CD14-positive monocyte (primary cell): ENCODE measurements at regions not wholly inside any gene's neighbourhood (a gene's known extent, or its start where the extent isn't known, plus 50 kb on each side); places are given as distances from the start of the nearest gene placed in this dataset.

Source experiments
- DNase-seq, 3 donors: peaks; one replicate each; pipeline ENCODE4 v3.0.0-alpha.2; 2011 to 2022
- H2AFZ ChIP-seq: 2 replicates; pipeline ENCODE4 v1.6.0; 2012; ENCODE audit warnings: mild to moderate bottlenecking, low read depth, low read length, inconsistent platforms; ENCODE audit not compliant: insufficient read depth, poor library complexity, severe bottlenecking
- H3K27ac ChIP-seq, 2 donors: 1 replicate in 1 of 2; 2 replicates in 1 of 2; pipeline ENCODE4 v1.5.1; 2012 to 2013; ENCODE audit warnings: low read length in 2 of 2, control low read depth in 1 of 2, inconsistent platforms in 1 of 2, low read depth in 1 of 2, mild to moderate bottlenecking in 1 of 2
- H3K27me3 ChIP-seq, 2 donors: one replicate each; pipeline versions ENCODE4 v1.6.0 to v1.6.1; 2011 to 2013; ENCODE audit warnings: low read length in 2 of 2; ENCODE audit not compliant: control insufficient read depth in 2 of 2, insufficient read depth in 2 of 2
- H3K36me3 ChIP-seq, 2 donors: replicated peaks in 1 of 2; 1 replicate in 1 of 2; 2 replicates in 1 of 2; pipeline versions ENCODE4 v1.5.1 to v1.6.1; 2012 to 2013; ENCODE audit warnings: low read length in 2 of 2, control low read depth in 1 of 2, inconsistent platforms in 1 of 2, mild to moderate bottlenecking in 1 of 2; ENCODE audit not compliant: insufficient read depth in 2 of 2, control insufficient read depth in 1 of 2
- H3K4me1 ChIP-seq, 2 donors: 1 replicate in 1 of 2; 2 replicates in 1 of 2; pipeline versions ENCODE4 v1.5.1 to v1.6.1; 2012 to 2013; ENCODE audit warnings: low read length in 2 of 2, control low read depth in 1 of 2, inconsistent platforms in 1 of 2, mild to moderate bottlenecking in 1 of 2, moderate library complexity in 1 of 2; ENCODE audit not compliant: insufficient read depth in 2 of 2, control insufficient read depth in 1 of 2
- H3K4me2 ChIP-seq: replicated peaks from 2 replicates; pipeline ENCODE3; 2012; ENCODE audit warnings: low read length, moderate library complexity, mild to moderate bottlenecking; ENCODE audit not compliant: poor library complexity, severe bottlenecking; ENCODE audit errors: extremely low read depth
- H3K4me3 ChIP-seq, 3 experiments: fragments of 200-600 bp in 1 of 3; sonication (generic) in 1 of 3; replicated peaks in 1 of 3; 1 replicate in 2 of 3; 2 replicates in 1 of 3; pipeline ENCODE4 v1.5.1; 2011 to 2013; ENCODE audit warnings: low read length in 3 of 3, mild to moderate bottlenecking in 3 of 3, control low read depth in 2 of 3, low read depth in 2 of 3, inconsistent platforms in 1 of 3, moderate library complexity in 1 of 3
- H3K79me2 ChIP-seq: 2 replicates; pipeline ENCODE4 v1.6.0; 2012; ENCODE audit warnings: mild to moderate bottlenecking, control low read depth, inconsistent platforms, low read length, moderate library complexity; ENCODE audit not compliant: insufficient read depth
- H3K9ac ChIP-seq: 2 replicates; pipeline ENCODE4 v1.6.0; 2017; ENCODE audit warnings: low read length, mild to moderate bottlenecking; ENCODE audit not compliant: insufficient read depth, poor library complexity, severe bottlenecking
- H3K9me3 ChIP-seq, 2 donors: replicated peaks in 1 of 2; 1 replicate in 1 of 2; 2 replicates in 1 of 2; pipeline versions ENCODE4 v1.5.1 to v1.6.1; 2012 to 2013; ENCODE audit warnings: low read length in 2 of 2, control low read depth in 1 of 2; ENCODE audit not compliant: control insufficient read depth in 1 of 2, insufficient read depth in 1 of 2
- H4K20me1 ChIP-seq: 2 replicates; pipeline ENCODE4 v1.6.0; 2012; ENCODE audit warnings: mild to moderate bottlenecking, low read length, control low read depth, moderate library complexity; ENCODE audit not compliant: insufficient read depth
- H3K27ac Mint-ChIP-seq, 7 donors: one replicate each; pipeline ENCODE4 v1.8.0; 2020; ENCODE audit warnings: mild to moderate bottlenecking in 7 of 7, mixed read lengths in 7 of 7, moderate library complexity in 6 of 7, inconsistent platforms in 2 of 7
- H3K27me3 Mint-ChIP-seq, 3 donors: one replicate each; pipeline ENCODE4 v1.8.0; 2021 to 2022; ENCODE audit warnings: low read depth in 3 of 3, mild to moderate bottlenecking in 3 of 3, mixed read lengths in 3 of 3, moderate library complexity in 3 of 3, inconsistent platforms in 1 of 3
- H3K36me3 Mint-ChIP-seq, 2 donors: one replicate each; pipeline ENCODE4 v1.8.0; 2020; ENCODE audit warnings: mixed read lengths in 2 of 2, inconsistent platforms in 1 of 2, mild to moderate bottlenecking in 1 of 2
- H3K4me1 Mint-ChIP-seq: one replicate; pipeline ENCODE4 v1.8.0; 2020; ENCODE audit warnings: mild to moderate bottlenecking, mixed read lengths
- H3K4me3 Mint-ChIP-seq, 2 donors: one replicate each; pipeline ENCODE4 v1.8.0; 2020; ENCODE audit warnings: mild to moderate bottlenecking in 2 of 2, mixed read lengths in 2 of 2, moderate library complexity in 1 of 2
- H3K9me3 Mint-ChIP-seq, 7 donors: one replicate each; pipeline ENCODE4 v1.8.0; 2020 to 2022; ENCODE audit warnings: mixed read lengths in 7 of 7, mild to moderate bottlenecking in 6 of 7, moderate library complexity in 6 of 7, inconsistent platforms in 2 of 7
- CTCF ChIP-seq: fragments of 200-600 bp; IDR thresholded peaks from one replicate; pipeline ENCODE4 v1.8.0; 2022; ENCODE audit warnings: antibody characterized with exemption, mild to moderate bottlenecking
- WGBS: methylation state at CpG from one replicate; pipeline ENCODE4 v1.1.5; 2013; ENCODE audit warnings: missing lambda C conversion rate; ENCODE audit not compliant: insufficient coverage; 5-methylcytosine and 5-hydroxymethylcytosine counted together
- intact Hi-C, 2 donors: fragments of 100-400 bp; cut with micrococcal nuclease; formaldehyde crosslinking; loops; one replicate each; pipeline versions ENCODE4 v1.15.0 to v1.15.1; 2023

DNA sequence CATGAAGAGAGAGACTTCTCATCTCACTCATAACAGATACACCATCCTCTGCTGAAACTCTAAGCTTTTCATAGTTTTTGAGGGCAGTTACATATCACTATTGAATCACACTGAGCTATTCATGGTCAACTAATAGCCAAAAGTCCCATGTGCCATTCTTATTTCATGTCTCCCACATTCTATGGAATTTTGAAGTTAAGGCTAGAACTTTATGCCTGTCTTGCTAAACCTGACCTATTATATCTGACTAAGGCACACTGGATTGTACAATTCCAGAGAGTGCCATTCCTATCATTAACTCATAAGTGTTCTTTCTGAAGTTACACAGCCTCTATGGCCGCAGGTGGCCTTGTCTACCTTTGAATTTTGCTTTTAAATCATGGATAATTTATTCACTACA is 254.3 kb downstream of the PTPRC start:
- peaks cover 18% of the 10 kb centered on the region for H3K4me1 Mint-ChIP-seq
- no CpG with 5 or more reads among the region's 1 CpG for WGBS
- intact Hi-C loops = loop anchor here in 1 of 2 donors (10.0 kb wide), 1 partner anchor 52 kb away; no protein-coding TSS in a partner anchor
- H3K27me3 Mint-ChIP-seq = no peaks in the 10 kb centered on the region
- Histone ChIP-seq H3K4me3 (no peak overlapping the region), H3K27me3 (no peaks in the 10 kb centered on the region), H4K20me1 (no peaks in the 10 kb centered on the region), H3K9me3 (no peaks in the 10 kb centered on the region), H3K79me2 (peaks cover 17% of the 10 kb centered on the region), H3K9ac (no peak overlapping the region), H2AFZ (no peak overlapping the region), H3K36me3 (peaks cover 2 to 35% of the 10 kb centered on the region in 2 donors), H3K4me2 (no peak overlapping the region), H3K4me1 (peaks cover 6 to 17% of the 10 kb centered on the region in 2 donors), H3K27ac (no peak overlapping the region)
- H3K4me3 Mint-ChIP-seq = no peak overlapping the region
- no peak for DNase-seq
- H3K9me3 Mint-ChIP-seq = no peaks in the 10 kb centered on the region
- TF ChIP-seq CTCF = no peak
- H3K36me3 Mint-ChIP-seq = peaks cover 22 to 24% of the 10 kb centered on the region in 2 donors
- H3K27ac Mint-ChIP-seq = no peak overlapping the region

- Mint-ChIP-seq H3K4me1 (peaks cover 15% of the 10 kb centered on the region), H3K36me3 (peaks cover 26% of the 10 kb centered on the region in 2 donors), H3K27ac (no peak overlapping the region), H3K4me3 (no peak overlapping the region), H3K27me3 (no peaks in the 10 kb centered on the region), H3K9me3 (no peaks in the 10 kb centered on the region)
- TF ChIP-seq CTCF = no peak
- H3K4me1 ChIP-seq = peaks cover 1 to 12% of the 10 kb centered on the region in 2 donors
- no peak overlapping the region for H3K4me2 ChIP-seq
- no CpG with 5 or more reads among the region's 4 CpGs for WGBS
- no peaks in the 10 kb centered on the region for H4K20me1 ChIP-seq
- H3K27ac ChIP-seq = no peak overlapping the region
- no peaks in the 10 kb centered on the region for H3K27me3 ChIP-seq
- H3K36me3 ChIP-seq = peaks cover 7 to 42% of the 10 kb centered on the region in 2 donors
- H2AFZ ChIP-seq = no peak overlapping the region
- DNase-seq = no peak
- H3K4me3 ChIP-seq = no peak overlapping the region
- H3K9me3 ChIP-seq = no peaks in the 10 kb centered on the region
- intact Hi-C loops = loop anchor here in 1 of 2 donors (10.0 kb wide), 1 partner anchor 51 kb away; no protein-coding TSS in a partner anchor
- peaks cover 10% of the 10 kb centered on the region for H3K79me2 ChIP-seq
- no peak overlapping the region for H3K9ac ChIP-seq
These were observed 255.1 kb downstream of the PTPRC start for GRCh38 chr1:198893763-198894444.
